Lower lobe of right lung (tissue), 2 donors: ENCODE measurements at regions not wholly inside any gene's neighbourhood (a gene's known extent, or its start where the extent isn't known, plus 50 kb on each side); places are given as distances from the start of the nearest gene placed in this dataset.

Source experiments
- ATAC-seq, 2 donors: fragments of 200-7000 bp; cut with Tn5 transposase; one replicate each; pipeline ENCODE4 v1.9.1; 2020 to 2022; ENCODE audit warnings: mild to moderate bottlenecking in 2 of 2, moderate library complexity in 2 of 2
- DNase-seq: peaks from one replicate; pipeline ENCODE4 v3.0.0-alpha.2; 2020
- H3K27ac ChIP-seq: fragments of 200-600 bp; one replicate; pipeline ENCODE4 v1.8.0; 2022
- H3K27me3 ChIP-seq: fragments of 200-600 bp; one replicate; pipeline ENCODE4 v1.8.0; 2022; ENCODE audit warnings: low read depth
- H3K36me3 ChIP-seq: fragments of 200-600 bp; one replicate; pipeline ENCODE4 v1.8.0; 2022; ENCODE audit warnings: mild to moderate bottlenecking
- H3K4me1 ChIP-seq: fragments of 200-600 bp; one replicate; pipeline ENCODE4 v1.8.0; 2022
- H3K4me3 ChIP-seq: fragments of 200-600 bp; one replicate; pipeline ENCODE4 v1.8.0; 2022; ENCODE audit warnings: mild to moderate bottlenecking
- H3K9me3 ChIP-seq: fragments of 200-600 bp; one replicate; pipeline ENCODE4 v1.8.0; 2022
- intact Hi-C: fragments of 100-400 bp; cut with DNase I; formaldehyde crosslinking; loops from one replicate; pipeline ENCODE4 v1.11.0; 2022
- TF ChIP-seq, protein P1 (sequence below): fragments of 200-600 bp; IDR thresholded peaks from one replicate; pipeline ENCODE4 v1.8.0; 2022; ENCODE audit warnings: antibody characterized with exemption, mild to moderate bottlenecking
- donor health status: DM: no; HTN: yes; CAD: no; lungs with severe emphysema.

DNA sequence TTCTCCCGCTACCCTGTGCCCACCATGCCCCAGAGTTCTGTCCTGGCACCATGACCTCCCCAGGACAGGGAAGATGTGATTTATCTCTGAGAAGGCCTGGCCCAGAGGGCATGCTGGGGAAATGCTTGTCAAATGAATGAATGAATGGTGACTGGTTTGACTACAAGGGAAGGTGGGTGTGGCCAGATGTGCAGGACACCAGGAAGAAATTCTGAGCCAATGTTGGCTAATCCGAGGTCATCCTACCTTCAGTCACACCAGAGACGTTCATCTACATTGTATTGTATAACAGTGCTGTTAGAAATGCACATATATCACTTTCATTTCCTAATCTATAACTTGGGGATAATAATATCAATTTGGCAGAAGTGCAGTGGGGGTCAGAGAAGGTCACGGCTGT lies 138.4 kb downstream of the FAM43A start:
- intact Hi-C loops = no loop called here

DNA sequence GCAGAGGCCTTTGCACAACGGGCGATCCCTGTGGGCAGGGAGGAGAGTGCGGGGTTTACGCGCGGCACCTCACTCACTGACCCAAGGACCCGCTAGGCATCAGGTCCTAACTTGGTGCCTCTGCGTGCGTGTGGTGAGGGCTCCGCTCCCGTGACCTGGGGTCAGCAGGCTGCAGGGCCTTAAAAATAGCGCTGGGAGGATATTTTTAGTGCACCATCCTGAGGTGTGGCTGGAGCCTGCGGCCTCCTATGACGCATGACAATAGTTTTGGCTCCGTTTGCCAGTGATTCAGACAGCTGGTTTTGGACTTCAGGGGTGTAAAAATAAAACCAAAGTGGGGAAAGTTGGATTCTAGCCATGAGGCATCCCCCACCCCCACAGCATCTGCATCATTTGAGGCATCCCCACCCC lies 139.0 kb downstream of the FAM43A start:
- ATAC-seq (no peak), DNase-seq (no peak)

More for the DNA sequence above, 138.4 kb downstream of the FAM43A start:
- Histone ChIP-seq H3K9me3 (no peaks in the 10 kb centered on the region), H3K4me3 (no peak overlapping the region), H3K36me3 (no peaks in the 10 kb centered on the region), H3K4me1 (no peaks in the 10 kb centered on the region), H3K27ac (no peak overlapping the region), H3K27me3 (no peaks in the 10 kb centered on the region)
- ATAC-seq (no peak), DNase-seq (no peak)
- TF ChIP-seq, protein P1, sequence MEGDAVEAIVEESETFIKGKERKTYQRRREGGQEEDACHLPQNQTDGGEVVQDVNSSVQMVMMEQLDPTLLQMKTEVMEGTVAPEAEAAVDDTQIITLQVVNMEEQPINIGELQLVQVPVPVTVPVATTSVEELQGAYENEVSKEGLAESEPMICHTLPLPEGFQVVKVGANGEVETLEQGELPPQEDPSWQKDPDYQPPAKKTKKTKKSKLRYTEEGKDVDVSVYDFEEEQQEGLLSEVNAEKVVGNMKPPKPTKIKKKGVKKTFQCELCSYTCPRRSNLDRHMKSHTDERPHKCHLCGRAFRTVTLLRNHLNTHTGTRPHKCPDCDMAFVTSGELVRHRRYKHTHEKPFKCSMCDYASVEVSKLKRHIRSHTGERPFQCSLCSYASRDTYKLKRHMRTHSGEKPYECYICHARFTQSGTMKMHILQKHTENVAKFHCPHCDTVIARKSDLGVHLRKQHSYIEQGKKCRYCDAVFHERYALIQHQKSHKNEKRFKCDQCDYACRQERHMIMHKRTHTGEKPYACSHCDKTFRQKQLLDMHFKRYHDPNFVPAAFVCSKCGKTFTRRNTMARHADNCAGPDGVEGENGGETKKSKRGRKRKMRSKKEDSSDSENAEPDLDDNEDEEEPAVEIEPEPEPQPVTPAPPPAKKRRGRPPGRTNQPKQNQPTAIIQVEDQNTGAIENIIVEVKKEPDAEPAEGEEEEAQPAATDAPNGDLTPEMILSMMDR = no peak

DNA sequence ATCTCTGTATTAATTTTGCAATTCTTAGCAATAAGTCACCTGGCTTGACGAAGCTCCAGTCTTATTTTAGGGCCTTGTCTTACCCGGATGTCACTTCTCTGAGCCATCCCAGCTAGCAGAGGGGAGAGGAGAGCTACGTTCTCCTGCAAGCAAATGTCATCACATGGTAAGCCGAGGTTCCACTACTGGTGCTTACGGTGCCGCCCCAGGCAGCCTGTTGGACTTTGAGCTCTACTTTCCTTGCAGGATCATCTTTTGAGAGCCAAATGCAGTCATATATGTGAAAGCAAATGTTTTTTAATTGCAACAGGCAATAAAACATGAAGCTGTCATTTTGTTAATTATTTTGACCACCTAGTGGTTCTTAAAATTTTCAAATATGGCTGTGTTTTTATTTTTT lies 140.9 kb downstream of the FAM43A start:
- no peaks in the 10 kb centered on the region for H3K27me3 ChIP-seq
- TF ChIP-seq, protein P1 = no peak
- intact Hi-C loops = no loop called here
- H3K36me3 ChIP-seq = no peaks in the 10 kb centered on the region
- H3K9me3 ChIP-seq = no peaks in the 10 kb centered on the region
- H3K4me3 ChIP-seq = no peak overlapping the region
- H3K4me1 ChIP-seq = no peaks in the 10 kb centered on the region
- DNase-seq (no peak), ATAC-seq (no peak)
- H3K27ac ChIP-seq = no peak overlapping the region

More for the DNA sequence above, 139.0 kb downstream of the FAM43A start:
- TF ChIP-seq, protein P1 = no peak
- H3K4me3 ChIP-seq = no peak overlapping the region
- H3K27ac ChIP-seq = no peak overlapping the region
- no peaks in the 10 kb centered on the region for H3K9me3 ChIP-seq
- no peaks in the 10 kb centered on the region for H3K4me1 ChIP-seq
- intact Hi-C loops = no loop called here
- no peaks in the 10 kb centered on the region for H3K36me3 ChIP-seq
- no peaks in the 10 kb centered on the region for H3K27me3 ChIP-seq

DNA sequence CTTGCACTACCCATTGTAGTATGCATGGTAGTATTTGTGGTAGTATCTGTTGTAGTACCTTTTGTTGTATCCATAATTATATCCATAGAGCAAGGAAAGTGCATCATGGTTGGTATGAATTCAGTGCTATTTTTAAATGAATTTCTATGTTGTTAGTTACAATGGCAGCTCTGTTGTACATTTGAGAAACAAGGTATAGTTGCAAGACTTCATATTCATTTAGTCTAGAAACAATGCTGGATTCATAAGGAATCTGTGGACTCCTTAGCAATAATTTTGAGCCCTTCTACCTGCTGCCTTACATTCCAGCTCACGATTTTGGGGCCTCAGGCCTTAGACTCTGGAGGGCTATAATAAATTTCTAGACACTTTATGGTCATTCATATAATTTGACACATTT lies 141.8 kb downstream of the FAM43A start:
- ATAC-seq = no peak

DNA sequence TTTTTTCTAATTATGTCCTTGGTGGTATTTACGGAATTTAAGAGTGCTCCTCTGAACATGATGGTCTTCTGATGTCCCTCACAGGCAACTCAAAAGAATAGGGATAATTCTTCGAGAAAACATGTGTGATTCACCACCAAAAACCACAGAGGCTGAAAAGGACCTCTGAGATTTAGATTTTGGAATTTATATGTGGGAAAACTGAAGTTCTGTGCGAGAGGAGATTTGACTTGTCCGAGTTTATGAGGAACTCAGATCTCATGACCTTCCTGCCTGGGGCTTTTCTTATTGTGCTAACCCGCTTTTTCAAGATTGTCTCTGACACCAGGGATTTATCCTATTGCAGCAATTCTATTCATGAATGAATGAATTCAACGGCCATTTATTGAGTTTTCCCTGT lies 142.4 kb downstream of the FAM43A start:
- Histone ChIP-seq H3K4me3 (no peak overlapping the region), H3K27ac (no peak overlapping the region), H3K4me1 (no peaks in the 10 kb centered on the region), H3K27me3 (no peaks in the 10 kb centered on the region), H3K36me3 (no peaks in the 10 kb centered on the region), H3K9me3 (no peaks in the 10 kb centered on the region)
- DNase-seq (no peak), ATAC-seq (no peak)
- TF ChIP-seq, protein P1 = no peak
- intact Hi-C loops = no loop called here

More for the DNA sequence above, 141.8 kb downstream of the FAM43A start:
- no peak overlapping the region for H3K4me3 ChIP-seq
- TF ChIP-seq, protein P1 = no peak
- H3K27ac ChIP-seq = no peak overlapping the region
- intact Hi-C loops = no loop called here
- no peaks in the 10 kb centered on the region for H3K27me3 ChIP-seq
- no peaks in the 10 kb centered on the region for H3K36me3 ChIP-seq
- no peak for DNase-seq
- no peaks in the 10 kb centered on the region for H3K4me1 ChIP-seq
- H3K9me3 ChIP-seq = no peaks in the 10 kb centered on the region

DNA sequence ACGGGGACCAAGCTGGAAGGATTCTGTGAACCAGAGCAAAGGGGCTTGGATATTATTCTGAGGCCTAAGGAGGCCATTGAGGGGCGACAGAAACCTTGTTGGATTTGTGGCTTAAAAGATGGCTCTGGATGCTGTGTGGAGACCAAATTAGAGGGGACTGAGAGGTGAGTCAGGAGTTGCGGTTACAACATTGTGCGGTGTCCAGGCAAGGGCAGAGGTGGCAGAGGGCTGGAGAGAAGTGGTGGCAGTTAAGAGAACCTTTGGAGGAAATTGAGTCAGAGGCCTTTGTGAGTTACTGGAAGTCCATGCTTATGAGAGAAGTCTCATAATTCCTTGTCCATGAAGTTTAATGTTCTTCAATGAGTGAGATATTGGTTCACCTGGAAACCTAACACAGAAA lies 143.2 kb downstream of the FAM43A start:
- no peak for ATAC-seq
- DNase-seq = no peak
- Histone ChIP-seq H3K9me3 (no peaks in the 10 kb centered on the region), H3K4me3 (no peak overlapping the region), H3K27ac (no peak overlapping the region), H3K36me3 (no peaks in the 10 kb centered on the region), H3K27me3 (no peaks in the 10 kb centered on the region), H3K4me1 (no peaks in the 10 kb centered on the region)
- TF ChIP-seq, protein P1 = no peak
- intact Hi-C loops = no loop called here
